Breast epithelium (tissue), 3 donors: ENCODE measurements at regions not wholly inside any gene's neighbourhood (a gene's known extent, or its start where the extent isn't known, plus 50 kb on each side); places are given as distances from the start of the nearest gene placed in this dataset.

Experiments used
- CTCF ChIP-seq, 3 donors: fragments of 450-650 bp; IDR thresholded peaks; one replicate each; pipeline ENCODE4 v1.5.1; 2016 to 2017; ENCODE audit warnings: antibody characterized with exemption in 3 of 3, mild to moderate bottlenecking in 3 of 3, moderate library complexity in 3 of 3
- POLR2A ChIP-seq: fragments of 450-650 bp; IDR thresholded peaks from one replicate; pipeline ENCODE4 v1.6.1; 2016; ENCODE audit warnings: antibody characterized with exemption, mild to moderate bottlenecking, moderate library complexity
- POLR2AphosphoS5 ChIP-seq, 3 donors: sonication (generic); formaldehyde crosslinking; IDR thresholded peaks; one replicate each; pipeline ENCODE4 v1.6.1; 2017; ENCODE audit warnings: antibody characterized with exemption in 3 of 3

GRCh38 chr2:226154610-226155009, 645.0 kb downstream of the IRS1 start:
- TF ChIP-seq CTCF (IDR thresholded peaks at IDR 0.05), result no peak
- no peak for TF ChIP-seq POLR2A
- no peak for TF ChIP-seq POLR2AphosphoS5 (IDR thresholded peaks at IDR 0.05)
